ENCODE measurements at regions not wholly inside any gene's neighbourhood (a gene's known extent, or its start where the extent isn't known, plus 50 kb on each side); places are given as distances from the start of the nearest gene placed in this dataset.

GRCh38 chr6:92329208-92329847 lies 1090.0 kb downstream of the EPHA7 start:
- Histone ChIP-seq H3K27ac (no peak overlapping the region), H3K4me3 (no peak overlapping the region)
- no peak for DNase-seq (ENCODE audit: low spot score)
- TF ChIP-seq CTCF (IDR thresholded peaks at IDR 0.05) = no peak

DNA sequence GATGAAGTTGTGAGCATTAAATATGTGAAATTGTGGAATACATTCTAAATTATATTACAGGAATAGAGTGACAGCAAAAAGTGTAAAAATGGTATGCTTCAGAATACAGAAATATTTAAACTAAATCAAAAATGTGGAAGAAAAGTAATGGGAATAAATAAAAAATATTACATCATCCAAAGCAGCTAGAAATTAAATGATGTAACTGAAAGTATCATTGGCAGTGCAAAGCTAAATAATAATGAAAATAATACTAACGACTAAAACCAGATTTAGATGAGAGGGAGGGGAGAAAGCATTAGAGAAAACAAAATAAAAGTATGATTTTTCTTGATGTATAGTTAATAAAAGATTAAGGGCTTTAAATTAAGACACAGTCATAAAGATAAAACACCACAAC lies 1104.0 kb downstream of the EPHA7 start:
- TF ChIP-seq CTCF (IDR thresholded peaks at IDR 0.05) = no peak
- H3K4me3 ChIP-seq = no peak overlapping the region
- no peak overlapping the region for H3K27ac ChIP-seq
- no peak for DNase-seq (ENCODE audit: low spot score)

DNA sequence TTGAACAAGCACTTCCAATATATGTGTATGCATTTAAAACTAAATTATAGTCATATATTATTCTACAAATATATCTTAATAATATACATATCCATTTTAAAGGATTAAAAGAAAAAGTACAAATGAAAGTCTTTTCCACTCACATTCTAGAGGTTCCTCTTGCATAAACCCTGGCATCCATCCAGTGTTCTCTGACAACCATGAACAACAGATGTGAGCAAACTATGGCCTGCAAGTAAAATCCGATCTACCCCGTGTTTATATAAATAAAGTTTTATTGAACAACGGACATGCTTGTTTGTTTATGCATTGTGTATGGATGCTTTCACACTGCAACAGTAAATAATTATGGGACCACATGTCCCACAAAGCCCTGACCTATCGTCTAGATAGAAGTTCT lies 1122.3 kb downstream of the EPHA7 start:
- DNase-seq (ENCODE audit: low spot score) = no peak
- H3K27ac ChIP-seq = no peak overlapping the region
- TF ChIP-seq CTCF (IDR thresholded peaks at IDR 0.05) = no peak

GRCh38 chr6:92292067-92292466 lies 1127.3 kb downstream of the EPHA7 start:
- no peak overlapping the region for H3K27ac ChIP-seq
- TF ChIP-seq CTCF (IDR thresholded peaks at IDR 0.05) = no peak
- no peak for DNase-seq (ENCODE audit: low spot score)
- H3K4me3 ChIP-seq = no peak overlapping the region

More for the DNA sequence above, 1122.3 kb downstream of the EPHA7 start:
- no peak overlapping the region for H3K4me3 ChIP-seq

DNA sequence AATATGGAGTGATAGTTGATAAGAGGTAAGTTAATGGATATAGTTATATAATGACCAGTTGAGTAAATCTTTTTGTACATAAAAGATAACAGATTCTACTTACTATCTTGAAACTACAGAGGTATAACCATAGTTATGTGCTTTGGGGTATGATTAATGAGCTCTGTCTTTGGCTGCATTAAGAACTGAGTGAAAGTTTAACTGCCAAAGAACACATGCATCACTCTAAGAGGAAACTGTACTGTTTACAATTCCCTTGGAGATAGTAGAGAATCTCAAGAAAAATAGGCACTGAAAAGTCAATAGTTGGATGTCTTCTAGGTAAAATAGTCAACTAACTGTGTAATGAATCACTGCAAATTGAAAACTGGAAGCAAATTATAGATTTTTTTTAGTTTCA lies 1129.5 kb downstream of the EPHA7 start:
- Histone ChIP-seq H3K4me3 (no peak overlapping the region), H3K27ac (no peak overlapping the region)
- no peak for TF ChIP-seq CTCF (IDR thresholded peaks at IDR 0.05)
- no peak for DNase-seq (ENCODE audit: low spot score)

- no peak for TF ChIP-seq CTCF (IDR thresholded peaks at IDR 0.05)
- DNase-seq (ENCODE audit: low spot score) = no peak
- Histone ChIP-seq H3K27ac (no peak overlapping the region), H3K4me3 (no peak overlapping the region)
These were observed 1137.7 kb downstream of the EPHA7 start for GRCh38 chr6:92281571-92282076.

DNA sequence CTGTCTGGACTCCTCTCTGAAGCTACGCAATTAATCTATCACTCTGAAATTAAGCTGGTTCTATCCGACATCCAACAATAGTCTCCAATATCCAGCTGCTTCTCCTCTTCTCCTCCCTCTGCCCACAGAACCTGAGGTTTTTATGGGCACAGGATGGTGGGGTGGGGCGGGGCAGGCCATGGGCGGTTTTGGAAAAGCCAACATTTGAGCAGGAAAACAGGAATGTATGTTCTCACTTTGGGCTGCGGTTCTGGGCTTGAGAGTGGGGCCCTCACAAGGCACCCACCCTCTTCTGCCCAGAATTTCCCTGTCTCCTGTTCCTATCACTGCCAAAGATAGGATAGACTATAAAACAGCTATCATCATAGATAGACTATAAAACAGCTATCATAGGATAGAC lies 1144.2 kb downstream of the EPHA7 start:
- Histone ChIP-seq H3K27ac (no peak overlapping the region), H3K4me3 (no peak overlapping the region)
- no peak for TF ChIP-seq CTCF (IDR thresholded peaks at IDR 0.05)
- DNase-seq (ENCODE audit: low spot score) = no peak
